Sciatic nerve (tissue), 2 donors: ENCODE measurements at regions not wholly inside any gene's neighbourhood (a gene's known extent, or its start where the extent isn't known, plus 50 kb on each side); places are given as distances from the start of the nearest gene placed in this dataset.

Source experiments
- ATAC-seq: fragments of 200-7000 bp; cut with Tn5 transposase; one replicate; pipeline ENCODE4 v1.9.1; 2020; ENCODE audit warnings: mild to moderate bottlenecking, moderate library complexity
- DNase-seq: peaks from one replicate; pipeline ENCODE4 v3.0.0-alpha.2; 2020; ENCODE audit warnings: low spot score
- intact Hi-C: fragments of 100-400 bp; cut with DNase I; formaldehyde crosslinking; loops from one replicate; pipeline ENCODE4 v1.14.2; 2022
- donor health status: DM: no; HTN: no; CAD: no.
- donor health status: DM: no; HTN: no; CAD: no.

GRCh38 chr5:90153031-90153430 lies 256.5 kb downstream of the CETN3 start:
- intact Hi-C loops: no loop called here
- DNase-seq (no peak), ATAC-seq (no peak)

GRCh38 chr5:90144625-90145327 lies 264.8 kb downstream of the CETN3 start:
- ATAC-seq (no peak), DNase-seq (no peak)
- intact Hi-C loops: no loop called here

- no peak for DNase-seq
- no peak for ATAC-seq
- intact Hi-C loops: no loop called here
These were observed 267.0 kb downstream of the CETN3 start for GRCh38 chr5:90142541-90142940.

GRCh38 chr5:90141984-90142383 lies 267.6 kb downstream of the CETN3 start:
- intact Hi-C loops: no loop called here
- no peak for ATAC-seq
- DNase-seq: no peak

GRCh38 chr5:90136952-90137528 lies 272.5 kb downstream of the CETN3 start:
- ATAC-seq (peak; percentile 24), DNase-seq (no peak)
- intact Hi-C loops: no loop called here

- intact Hi-C loops: no loop called here
- ATAC-seq (no peak), DNase-seq (no peak)
These were observed 273.7 kb downstream of the CETN3 start for GRCh38 chr5:90135779-90136378.

- peak; percentile 69 for DNase-seq
These were observed 274.7 kb downstream of the CETN3 start for GRCh38 chr5:90134892-90135291.

GRCh38 chr5:90134381-90134780 lies 275.2 kb downstream of the CETN3 start:
- no peak for ATAC-seq
- intact Hi-C loops: no loop called here
- DNase-seq: no peak

More at GRCh38 chr5:90134892-90135291, 274.7 kb downstream of the CETN3 start:
- ATAC-seq: peak; percentile 66
- intact Hi-C loops: no loop called here

GRCh38 chr5:90133941-90134340 lies 275.6 kb downstream of the CETN3 start:
- DNase-seq: no peak
- intact Hi-C loops: no loop called here
- no peak for ATAC-seq

- intact Hi-C loops: no loop called here
- DNase-seq: no peak
- peak; percentile 45 for ATAC-seq
These were observed 278.0 kb downstream of the CETN3 start for GRCh38 chr5:90131383-90132133.

- DNase-seq (no peak), ATAC-seq (no peak)
- intact Hi-C loops: no loop called here
These were observed 281.0 kb downstream of the CETN3 start for GRCh38 chr5:90128551-90128950.

GRCh38 chr5:90119531-90119971 lies 290.0 kb downstream of the CETN3 start:
- DNase-seq: no peak
- intact Hi-C loops: no loop called here
- no peak for ATAC-seq

GRCh38 chr5:90117005-90117404 lies 292.6 kb downstream of the CETN3 start:
- DNase-seq: no peak
- ATAC-seq: no peak
- intact Hi-C loops: no loop called here

GRCh38 chr5:90113108-90113507 lies 296.4 kb downstream of the CETN3 start:
- intact Hi-C loops: no loop called here
- DNase-seq (no peak), ATAC-seq (no peak)

- no peak for ATAC-seq
These were observed 297.4 kb downstream of the CETN3 start for GRCh38 chr5:90112033-90112692.

GRCh38 chr5:90111364-90112032 lies 298.1 kb downstream of the CETN3 start:
- intact Hi-C loops: no loop called here
- DNase-seq (no peak), ATAC-seq (no peak)

More at GRCh38 chr5:90112033-90112692, 297.4 kb downstream of the CETN3 start:
- no peak for DNase-seq
- intact Hi-C loops: no loop called here

- DNase-seq: no peak
- intact Hi-C loops: no loop called here
- no peak for ATAC-seq
These were observed 300.3 kb downstream of the CETN3 start for GRCh38 chr5:90109285-90109684.

GRCh38 chr5:90099099-90099498 lies 310.5 kb downstream of the CETN3 start:
- intact Hi-C loops: no loop called here
- DNase-seq: no peak
- no peak for ATAC-seq

- DNase-seq (no peak), ATAC-seq (no peak)
- intact Hi-C loops: no loop called here
These were observed 312.5 kb downstream of the CETN3 start for GRCh38 chr5:90097082-90097477.
